ENCODE measurements at regions not wholly inside any gene's neighbourhood (a gene's known extent, or its start where the extent isn't known, plus 50 kb on each side); places are given as distances from the start of the nearest gene placed in this dataset.

DNA sequence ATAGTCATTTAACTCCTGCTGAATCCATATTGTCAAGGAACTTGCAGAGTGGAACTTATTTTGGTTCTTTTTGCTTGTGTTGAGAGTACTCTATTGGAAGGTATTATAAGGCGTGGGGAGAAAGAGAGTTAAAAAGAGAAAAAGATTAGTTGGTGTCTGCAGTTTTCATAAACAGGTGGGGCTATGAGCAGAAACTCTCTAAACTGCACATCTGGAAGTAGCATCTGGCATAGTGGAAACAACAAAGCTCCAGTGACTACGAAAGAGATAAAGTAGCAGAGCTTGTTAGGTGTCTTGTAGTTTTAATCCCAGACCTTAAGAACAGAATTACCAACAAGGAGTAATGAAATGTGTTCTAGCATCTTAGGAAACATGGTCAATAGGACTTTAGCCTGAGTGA, 148.8 kb upstream of the SGO1 start:
- no peak for DNase-seq (ENCODE audit: low spot score)
- TF ChIP-seq, protein P1, sequence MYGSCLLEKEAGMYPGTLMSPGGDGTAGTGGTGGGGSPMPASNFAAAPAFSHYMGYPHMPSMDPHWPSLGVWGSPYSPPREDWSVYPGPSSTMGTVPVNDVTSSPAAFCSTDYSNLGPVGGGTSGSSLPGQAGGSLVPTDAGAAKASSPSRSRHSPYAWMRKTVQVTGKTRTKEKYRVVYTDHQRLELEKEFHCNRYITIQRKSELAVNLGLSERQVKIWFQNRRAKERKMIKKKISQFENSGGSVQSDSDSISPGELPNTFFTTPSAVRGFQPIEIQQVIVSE (CRISPR knock-in tag; IDR thresholded peaks at IDR 0.05; ENCODE audit: borderline replicate concordance) = no peak
- TF ChIP-seq FOXP1 (CRISPR knock-in tag; IDR thresholded peaks at IDR 0.05; ENCODE audit: borderline replicate concordance) (no peak), GRHL2 (CRISPR knock-in tag; IDR thresholded peaks at IDR 0.05; ENCODE audit: insufficient replicate concordance, severe bottlenecking) (no peak), GTF2I (CRISPR knock-in tag; conservative IDR thresholded peaks at IDR 0.05) (no peak)
- TF ChIP-seq, protein P2, sequence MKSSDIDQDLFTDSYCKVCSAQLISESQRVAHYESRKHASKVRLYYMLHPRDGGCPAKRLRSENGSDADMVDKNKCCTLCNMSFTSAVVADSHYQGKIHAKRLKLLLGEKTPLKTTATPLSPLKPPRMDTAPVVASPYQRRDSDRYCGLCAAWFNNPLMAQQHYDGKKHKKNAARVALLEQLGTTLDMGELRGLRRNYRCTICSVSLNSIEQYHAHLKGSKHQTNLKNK (CRISPR knock-in tag; IDR thresholded peaks at IDR 0.05) = no peak
- Mint-ChIP-seq H3K4me1 (peaks cover 23% of the 10 kb centered on the region), H3K27me3 (ENCODE audit: low read depth) (no peaks in the 10 kb centered on the region), H3K4me3 (no peak overlapping the region), H3K27ac (no peak overlapping the region), H3K9me3 (0 out of 2 replicates have a peak, but pooled peaks cover 3% of the 10 kb centered on the region), H3K36me3 (no peaks in the 10 kb centered on the region)
- ChIA-PET POLR2A (no interaction called here), CTCF (no interaction called here)
- ATAC-seq = no peak

DNA sequence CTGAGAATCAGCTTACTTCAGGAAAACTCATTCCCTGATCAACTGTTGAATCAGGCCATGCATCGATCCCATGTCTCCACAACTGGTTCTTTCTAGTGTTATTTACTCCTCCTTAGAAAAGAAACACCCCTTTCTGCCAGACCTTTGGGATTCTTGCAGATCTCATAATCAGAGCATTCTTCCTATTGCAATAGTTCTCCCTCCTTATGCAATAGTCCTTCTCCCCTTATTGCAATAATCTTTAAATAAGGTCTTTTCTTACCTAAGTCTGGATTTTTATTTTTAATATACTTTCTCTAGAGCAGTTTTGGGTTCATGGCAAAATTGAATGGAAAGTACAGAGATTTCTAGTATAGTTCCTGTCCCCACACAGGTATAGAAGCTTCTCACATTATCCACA, 141.9 kb upstream of the SGO1 start:
- CTCF ChIA-PET = no interaction called here
- DNase-seq (ENCODE audit: low spot score) = no peak
- Mint-ChIP-seq H3K9me3 (peaks cover 3% of the 10 kb centered on the region; the same call in 1 of the 2 replicates), H3K27me3 (ENCODE audit: low read depth) (no peaks in the 10 kb centered on the region), H3K4me3 (no peak overlapping the region), H3K4me1 (peaks cover 8% of the 10 kb centered on the region), H3K27ac (no peak overlapping the region), H3K36me3 (no peaks in the 10 kb centered on the region)
- ATAC-seq = no peak
- TF ChIP-seq NFYB (CRISPR knock-in tag; conservative IDR thresholded peaks at IDR 0.05; ENCODE audit: low read depth) = no peak
- TF ChIP-seq MXD4 (CRISPR knock-in tag; IDR thresholded peaks at IDR 0.05; ENCODE audit: borderline replicate concordance) = no peak
- TF ChIP-seq ZNF423 (CRISPR knock-in tag; IDR thresholded peaks at IDR 0.05) = no peak
- TF ChIP-seq, protein P3, sequence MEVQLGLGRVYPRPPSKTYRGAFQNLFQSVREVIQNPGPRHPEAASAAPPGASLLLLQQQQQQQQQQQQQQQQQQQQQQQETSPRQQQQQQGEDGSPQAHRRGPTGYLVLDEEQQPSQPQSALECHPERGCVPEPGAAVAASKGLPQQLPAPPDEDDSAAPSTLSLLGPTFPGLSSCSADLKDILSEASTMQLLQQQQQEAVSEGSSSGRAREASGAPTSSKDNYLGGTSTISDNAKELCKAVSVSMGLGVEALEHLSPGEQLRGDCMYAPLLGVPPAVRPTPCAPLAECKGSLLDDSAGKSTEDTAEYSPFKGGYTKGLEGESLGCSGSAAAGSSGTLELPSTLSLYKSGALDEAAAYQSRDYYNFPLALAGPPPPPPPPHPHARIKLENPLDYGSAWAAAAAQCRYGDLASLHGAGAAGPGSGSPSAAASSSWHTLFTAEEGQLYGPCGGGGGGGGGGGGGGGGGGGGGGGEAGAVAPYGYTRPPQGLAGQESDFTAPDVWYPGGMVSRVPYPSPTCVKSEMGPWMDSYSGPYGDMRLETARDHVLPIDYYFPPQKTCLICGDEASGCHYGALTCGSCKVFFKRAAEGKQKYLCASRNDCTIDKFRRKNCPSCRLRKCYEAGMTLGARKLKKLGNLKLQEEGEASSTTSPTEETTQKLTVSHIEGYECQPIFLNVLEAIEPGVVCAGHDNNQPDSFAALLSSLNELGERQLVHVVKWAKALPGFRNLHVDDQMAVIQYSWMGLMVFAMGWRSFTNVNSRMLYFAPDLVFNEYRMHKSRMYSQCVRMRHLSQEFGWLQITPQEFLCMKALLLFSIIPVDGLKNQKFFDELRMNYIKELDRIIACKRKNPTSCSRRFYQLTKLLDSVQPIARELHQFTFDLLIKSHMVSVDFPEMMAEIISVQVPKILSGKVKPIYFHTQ (CRISPR knock-in tag; IDR thresholded peaks at IDR 0.05) = no peak
- POLR2A ChIA-PET = interaction anchor here (0.5 kb wide), 1 partner anchor 84 kb away, joined by 3 read pairs; no protein-coding TSS in a partner anchor

DNA sequence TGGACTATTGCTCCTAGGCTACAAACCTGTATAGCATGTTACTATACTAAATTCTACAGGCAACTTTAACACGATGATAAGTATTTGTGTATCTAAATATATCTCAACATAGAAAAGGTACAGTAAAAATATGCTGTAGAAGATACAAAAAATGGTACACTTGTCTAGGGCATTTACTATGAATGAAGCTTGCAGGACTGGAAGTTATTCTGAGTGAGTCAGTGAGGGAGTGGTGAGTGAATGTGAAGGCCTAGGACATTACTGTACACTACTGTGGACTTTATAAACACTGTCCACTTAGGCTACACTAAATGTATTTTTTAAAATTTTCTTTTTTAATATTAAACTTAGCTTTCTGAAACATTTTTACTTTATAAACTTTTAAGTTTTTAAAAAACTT, 140.5 kb upstream of the SGO1 start:
- no peak overlapping the region for H3K27ac Mint-ChIP-seq
- H3K9me3 Mint-ChIP-seq = peaks cover 1% of the 10 kb centered on the region; the same call in 1 of the 2 replicates
- DNase-seq (ENCODE audit: low spot score) = no peak
- ChIA-PET CTCF (no interaction called here), POLR2A (no interaction called here)
- H3K4me1 Mint-ChIP-seq = peaks cover 8% of the 10 kb centered on the region
- no peaks in the 10 kb centered on the region for H3K36me3 Mint-ChIP-seq
- no peak for TF ChIP-seq SP1 (CRISPR knock-in tag; conservative IDR thresholded peaks at IDR 0.05)
- TF ChIP-seq, protein P4, sequence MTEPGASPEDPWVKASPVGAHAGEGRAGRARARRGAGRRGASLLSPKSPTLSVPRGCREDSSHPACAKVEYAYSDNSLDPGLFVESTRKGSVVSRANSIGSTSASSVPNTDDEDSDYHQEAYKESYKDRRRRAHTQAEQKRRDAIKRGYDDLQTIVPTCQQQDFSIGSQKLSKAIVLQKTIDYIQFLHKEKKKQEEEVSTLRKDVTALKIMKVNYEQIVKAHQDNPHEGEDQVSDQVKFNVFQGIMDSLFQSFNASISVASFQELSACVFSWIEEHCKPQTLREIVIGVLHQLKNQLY (CRISPR knock-in tag; IDR thresholded peaks at IDR 0.05) = no peak
- no peaks in the 10 kb centered on the region for H3K27me3 Mint-ChIP-seq (ENCODE audit: low read depth)
- ATAC-seq = no peak
- no peak overlapping the region for H3K4me3 Mint-ChIP-seq

DNA sequence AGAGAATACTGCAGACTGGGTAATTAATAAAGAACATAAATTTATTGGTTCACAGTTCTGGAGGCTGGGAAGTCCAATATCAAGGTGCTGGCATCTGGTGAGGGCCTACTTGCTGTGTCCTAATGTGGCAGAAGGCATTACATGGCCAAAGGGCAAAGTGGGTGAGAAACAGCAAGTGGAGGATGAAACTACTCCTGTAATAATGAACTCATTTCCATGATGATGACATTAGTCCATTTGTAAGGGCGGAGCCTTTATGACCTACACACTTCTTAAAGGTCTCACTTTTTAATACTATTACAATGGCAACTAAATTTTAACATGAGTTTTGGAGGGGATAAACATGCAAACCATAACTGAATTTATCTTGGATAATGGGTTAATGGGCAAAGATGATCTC, 139.6 kb upstream of the SGO1 start:
- no peak for ATAC-seq
- H3K27ac Mint-ChIP-seq = no peak overlapping the region
- POLR2A ChIA-PET = interaction anchor here (0.7 kb wide), 1 partner anchor 346 kb away, joined by 5 read pairs; no protein-coding TSS in a partner anchor
- DNase-seq (ENCODE audit: low spot score) = no peak
- peaks cover 8% of the 10 kb centered on the region for H3K4me1 Mint-ChIP-seq
- H3K36me3 Mint-ChIP-seq = no peaks in the 10 kb centered on the region
- H3K4me3 Mint-ChIP-seq = no peak overlapping the region
- no peaks in the 10 kb centered on the region for H3K27me3 Mint-ChIP-seq (ENCODE audit: low read depth)
- no peaks in the 10 kb centered on the region; the same call in 1 of the 2 replicates for H3K9me3 Mint-ChIP-seq
- CTCF ChIA-PET = no interaction called here
- no peak for TF ChIP-seq GABPB1 (CRISPR knock-in tag; IDR thresholded peaks at IDR 0.05)
- no peak for TF ChIP-seq CREM (CRISPR knock-in tag; IDR thresholded peaks at IDR 0.05)
- no peak for TF ChIP-seq ZNF121 (CRISPR knock-in tag; IDR thresholded peaks at IDR 0.05)
- TF ChIP-seq, protein P5, sequence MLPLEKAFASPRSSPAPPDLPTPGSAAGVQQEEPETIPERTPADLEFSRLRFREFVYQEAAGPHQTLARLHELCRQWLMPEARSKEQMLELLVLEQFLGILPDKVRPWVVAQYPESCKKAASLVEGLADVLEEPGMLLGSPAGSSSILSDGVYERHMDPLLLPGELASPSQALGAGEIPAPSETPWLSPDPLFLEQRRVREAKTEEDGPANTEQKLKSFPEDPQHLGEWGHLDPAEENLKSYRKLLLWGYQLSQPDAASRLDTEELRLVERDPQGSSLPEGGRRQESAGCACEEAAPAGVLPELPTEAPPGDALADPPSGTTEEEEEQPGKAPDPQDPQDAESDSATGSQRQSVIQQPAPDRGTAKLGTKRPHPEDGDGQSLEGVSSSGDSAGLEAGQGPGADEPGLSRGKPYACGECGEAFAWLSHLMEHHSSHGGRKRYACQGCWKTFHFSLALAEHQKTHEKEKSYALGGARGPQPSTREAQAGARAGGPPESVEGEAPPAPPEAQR (CRISPR knock-in tag; IDR thresholded peaks at IDR 0.05) = no peak
- TF ChIP-seq, protein P6, sequence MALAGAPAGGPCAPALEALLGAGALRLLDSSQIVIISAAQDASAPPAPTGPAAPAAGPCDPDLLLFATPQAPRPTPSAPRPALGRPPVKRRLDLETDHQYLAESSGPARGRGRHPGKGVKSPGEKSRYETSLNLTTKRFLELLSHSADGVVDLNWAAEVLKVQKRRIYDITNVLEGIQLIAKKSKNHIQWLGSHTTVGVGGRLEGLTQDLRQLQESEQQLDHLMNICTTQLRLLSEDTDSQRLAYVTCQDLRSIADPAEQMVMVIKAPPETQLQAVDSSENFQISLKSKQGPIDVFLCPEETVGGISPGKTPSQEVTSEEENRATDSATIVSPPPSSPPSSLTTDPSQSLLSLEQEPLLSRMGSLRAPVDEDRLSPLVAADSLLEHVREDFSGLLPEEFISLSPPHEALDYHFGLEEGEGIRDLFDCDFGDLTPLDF (CRISPR knock-in tag; IDR thresholded peaks at IDR 0.05) = no peak
- TF ChIP-seq FOXJ3 (CRISPR knock-in tag; IDR thresholded peaks at IDR 0.05; ENCODE audit: borderline replicate concordance) = no peak
- no peak for TF ChIP-seq NFE2L1 (CRISPR knock-in tag; IDR thresholded peaks at IDR 0.05)
- TF ChIP-seq, protein P7, sequence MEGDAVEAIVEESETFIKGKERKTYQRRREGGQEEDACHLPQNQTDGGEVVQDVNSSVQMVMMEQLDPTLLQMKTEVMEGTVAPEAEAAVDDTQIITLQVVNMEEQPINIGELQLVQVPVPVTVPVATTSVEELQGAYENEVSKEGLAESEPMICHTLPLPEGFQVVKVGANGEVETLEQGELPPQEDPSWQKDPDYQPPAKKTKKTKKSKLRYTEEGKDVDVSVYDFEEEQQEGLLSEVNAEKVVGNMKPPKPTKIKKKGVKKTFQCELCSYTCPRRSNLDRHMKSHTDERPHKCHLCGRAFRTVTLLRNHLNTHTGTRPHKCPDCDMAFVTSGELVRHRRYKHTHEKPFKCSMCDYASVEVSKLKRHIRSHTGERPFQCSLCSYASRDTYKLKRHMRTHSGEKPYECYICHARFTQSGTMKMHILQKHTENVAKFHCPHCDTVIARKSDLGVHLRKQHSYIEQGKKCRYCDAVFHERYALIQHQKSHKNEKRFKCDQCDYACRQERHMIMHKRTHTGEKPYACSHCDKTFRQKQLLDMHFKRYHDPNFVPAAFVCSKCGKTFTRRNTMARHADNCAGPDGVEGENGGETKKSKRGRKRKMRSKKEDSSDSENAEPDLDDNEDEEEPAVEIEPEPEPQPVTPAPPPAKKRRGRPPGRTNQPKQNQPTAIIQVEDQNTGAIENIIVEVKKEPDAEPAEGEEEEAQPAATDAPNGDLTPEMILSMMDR (IDR thresholded peaks at IDR 0.05) = no peak
- TF ChIP-seq JUN (CRISPR knock-in tag; IDR thresholded peaks at IDR 0.05) = no peak
